GM23338 (cell line): ENCODE measurements at regions not wholly inside any gene's neighbourhood (a gene's known extent, or its start where the extent isn't known, plus 50 kb on each side); places are given as distances from the start of the nearest gene placed in this dataset.

Experiments used
- CTCF ChIP-seq, 2 experiments: fragments of 200-600 bp in 1 of 2; sonication (generic) in 1 of 2; conservative IDR thresholded peaks; 2 replicates each; pipeline versions ENCODE4 v1.5.1 to v1.6.1; 2016 to 2017; ENCODE audit warnings: antibody characterized with exemption in 2 of 2, low read depth in 2 of 2, mild to moderate bottlenecking in 2 of 2, moderate library complexity in 1 of 2
- EZH2 ChIP-seq: fragments of 200-600 bp; sonication (generic); IDR thresholded peaks from one replicate; pipeline ENCODE4 v1.8.0; 2017; ENCODE audit warnings: antibody characterized with exemption, mild to moderate bottlenecking, low read depth; ENCODE audit not compliant: unreplicated experiment
- EZH2phosphoT487 ChIP-seq: fragments of 200-600 bp; sonication (generic); IDR thresholded peaks from one replicate; pipeline ENCODE4 v1.8.1; 2018; ENCODE audit warnings: antibody characterized with exemption; ENCODE audit not compliant: unreplicated experiment

GRCh38 chr2:76448956-76449355 is 738.2 kb upstream of the GCFC2 start:
- TF ChIP-seq CTCF (conservative IDR thresholded peaks at IDR 0.05; ENCODE audit: low read depth in 2 of 2) (no peak), EZH2phosphoT487 (no peak), EZH2 (no peak)
